GM12864 (cell line): ENCODE measurements at regions not wholly inside any gene's neighbourhood (a gene's known extent, or its start where the extent isn't known, plus 50 kb on each side); places are given as distances from the start of the nearest gene placed in this dataset.

Experiments used
- DNase-seq: peaks from one replicate; pipeline ENCODE4 v3.0.0-alpha.2; 2011; ENCODE audit warnings: low read depth
- H3K4me3 ChIP-seq: 2 replicates; pipeline ENCODE4 v1.5.1; 2011; ENCODE audit warnings: mild to moderate bottlenecking, low read depth, low read length, control low read depth
- TF ChIP-seq, protein P1 (sequence below): IDR thresholded peaks from 2 replicates; pipeline ENCODE4 v1.5.1; 2011; ENCODE audit warnings: low read depth, mild to moderate bottlenecking, moderate library complexity, low read length, control low read depth, inconsistent platforms; ENCODE audit errors: missing control alignments

DNA sequence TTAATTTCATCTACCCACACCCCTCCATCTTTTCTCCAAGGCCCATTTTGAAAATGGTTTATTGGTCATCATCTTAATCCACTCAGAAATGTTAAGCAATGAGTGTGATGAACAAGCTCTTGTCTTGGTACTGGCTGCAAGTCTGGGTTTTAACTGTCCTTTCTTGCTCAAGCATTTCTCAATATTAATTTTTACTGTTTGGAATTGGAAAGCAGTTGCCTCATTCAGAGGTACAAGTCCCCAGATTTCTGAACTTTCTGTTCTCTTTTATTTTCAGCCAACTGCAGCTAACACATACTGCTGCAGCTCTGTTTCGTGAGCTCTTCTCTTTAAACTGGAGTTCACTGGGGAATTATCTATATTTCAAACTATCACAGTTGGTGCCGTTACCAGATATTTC is 99.4 kb upstream of the TEX51 start:
- no peak for DNase-seq
- TF ChIP-seq, protein P1, sequence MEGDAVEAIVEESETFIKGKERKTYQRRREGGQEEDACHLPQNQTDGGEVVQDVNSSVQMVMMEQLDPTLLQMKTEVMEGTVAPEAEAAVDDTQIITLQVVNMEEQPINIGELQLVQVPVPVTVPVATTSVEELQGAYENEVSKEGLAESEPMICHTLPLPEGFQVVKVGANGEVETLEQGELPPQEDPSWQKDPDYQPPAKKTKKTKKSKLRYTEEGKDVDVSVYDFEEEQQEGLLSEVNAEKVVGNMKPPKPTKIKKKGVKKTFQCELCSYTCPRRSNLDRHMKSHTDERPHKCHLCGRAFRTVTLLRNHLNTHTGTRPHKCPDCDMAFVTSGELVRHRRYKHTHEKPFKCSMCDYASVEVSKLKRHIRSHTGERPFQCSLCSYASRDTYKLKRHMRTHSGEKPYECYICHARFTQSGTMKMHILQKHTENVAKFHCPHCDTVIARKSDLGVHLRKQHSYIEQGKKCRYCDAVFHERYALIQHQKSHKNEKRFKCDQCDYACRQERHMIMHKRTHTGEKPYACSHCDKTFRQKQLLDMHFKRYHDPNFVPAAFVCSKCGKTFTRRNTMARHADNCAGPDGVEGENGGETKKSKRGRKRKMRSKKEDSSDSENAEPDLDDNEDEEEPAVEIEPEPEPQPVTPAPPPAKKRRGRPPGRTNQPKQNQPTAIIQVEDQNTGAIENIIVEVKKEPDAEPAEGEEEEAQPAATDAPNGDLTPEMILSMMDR, result no peak
- no peak overlapping the region for H3K4me3 ChIP-seq

DNA sequence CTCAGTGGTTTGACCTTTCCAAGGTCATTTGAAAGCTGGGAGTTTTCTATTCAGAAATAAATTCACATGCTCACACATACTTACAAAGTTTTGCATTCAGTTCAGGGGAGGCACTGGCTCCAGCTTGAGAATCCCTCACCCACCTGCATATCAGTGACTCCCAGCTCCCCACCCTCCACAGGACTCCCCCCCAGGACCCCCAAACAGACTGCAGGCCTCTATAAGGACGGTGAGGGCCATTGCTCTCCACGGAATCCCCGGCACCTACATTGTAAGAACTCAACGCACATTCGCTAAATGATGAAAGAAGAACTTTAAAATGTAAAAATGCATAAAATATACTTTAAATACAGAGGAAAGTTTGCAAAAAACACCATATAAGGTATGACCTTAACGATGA is 97.2 kb upstream of the TEX51 start:
- no peak for DNase-seq
- no peak overlapping the region for H3K4me3 ChIP-seq
- TF ChIP-seq, protein P1, result no peak

DNA sequence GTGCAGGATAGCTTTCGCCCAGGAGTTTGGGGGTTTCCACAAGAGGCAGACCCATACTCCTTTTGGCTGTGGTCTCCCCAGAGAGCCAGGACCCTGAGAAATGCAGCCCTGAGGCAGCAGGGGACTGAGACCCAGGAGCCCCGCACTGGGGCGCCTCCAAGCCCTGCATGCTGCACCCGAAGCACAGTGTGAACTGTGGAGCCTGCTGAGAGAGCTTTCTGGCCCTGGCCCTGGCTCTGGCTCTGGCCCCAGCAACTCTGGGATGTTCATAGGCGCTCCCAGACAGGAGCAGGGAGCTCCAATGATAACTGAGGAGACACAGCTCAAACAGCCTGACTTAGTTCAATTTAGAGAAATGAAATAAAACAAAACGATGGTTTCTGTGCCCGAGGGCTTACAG is 96.4 kb upstream of the TEX51 start:
- TF ChIP-seq, protein P1, result no peak
- DNase-seq, result no peak
- H3K4me3 ChIP-seq, result no peak overlapping the region

- DNase-seq, result no peak
- TF ChIP-seq, protein P1, result no peak
- H3K4me3 ChIP-seq, result no peak overlapping the region
Observed at GRCh38 chr2:126802774-126803433, 95.8 kb upstream of the TEX51 start.

- TF ChIP-seq, protein P1, result no peak
- DNase-seq, result no peak
- H3K4me3 ChIP-seq, result no peak overlapping the region
Observed at GRCh38 chr2:126803434-126803775, 95.3 kb upstream of the TEX51 start.

GRCh38 chr2:126804347-126804746 is 94.3 kb upstream of the TEX51 start:
- no peak for DNase-seq
- TF ChIP-seq, protein P1, result no peak
- H3K4me3 ChIP-seq, result no peak overlapping the region

- no peak for DNase-seq
- TF ChIP-seq, protein P1, result no peak
- H3K4me3 ChIP-seq, result no peak overlapping the region
Observed at GRCh38 chr2:126808929-126809328, 89.8 kb upstream of the TEX51 start.
